ENCODE measurements at regions not wholly inside any gene's neighbourhood (a gene's known extent, or its start where the extent isn't known, plus 50 kb on each side); places are given as distances from the start of the nearest gene placed in this dataset.

- TF ChIP-seq, protein P1, sequence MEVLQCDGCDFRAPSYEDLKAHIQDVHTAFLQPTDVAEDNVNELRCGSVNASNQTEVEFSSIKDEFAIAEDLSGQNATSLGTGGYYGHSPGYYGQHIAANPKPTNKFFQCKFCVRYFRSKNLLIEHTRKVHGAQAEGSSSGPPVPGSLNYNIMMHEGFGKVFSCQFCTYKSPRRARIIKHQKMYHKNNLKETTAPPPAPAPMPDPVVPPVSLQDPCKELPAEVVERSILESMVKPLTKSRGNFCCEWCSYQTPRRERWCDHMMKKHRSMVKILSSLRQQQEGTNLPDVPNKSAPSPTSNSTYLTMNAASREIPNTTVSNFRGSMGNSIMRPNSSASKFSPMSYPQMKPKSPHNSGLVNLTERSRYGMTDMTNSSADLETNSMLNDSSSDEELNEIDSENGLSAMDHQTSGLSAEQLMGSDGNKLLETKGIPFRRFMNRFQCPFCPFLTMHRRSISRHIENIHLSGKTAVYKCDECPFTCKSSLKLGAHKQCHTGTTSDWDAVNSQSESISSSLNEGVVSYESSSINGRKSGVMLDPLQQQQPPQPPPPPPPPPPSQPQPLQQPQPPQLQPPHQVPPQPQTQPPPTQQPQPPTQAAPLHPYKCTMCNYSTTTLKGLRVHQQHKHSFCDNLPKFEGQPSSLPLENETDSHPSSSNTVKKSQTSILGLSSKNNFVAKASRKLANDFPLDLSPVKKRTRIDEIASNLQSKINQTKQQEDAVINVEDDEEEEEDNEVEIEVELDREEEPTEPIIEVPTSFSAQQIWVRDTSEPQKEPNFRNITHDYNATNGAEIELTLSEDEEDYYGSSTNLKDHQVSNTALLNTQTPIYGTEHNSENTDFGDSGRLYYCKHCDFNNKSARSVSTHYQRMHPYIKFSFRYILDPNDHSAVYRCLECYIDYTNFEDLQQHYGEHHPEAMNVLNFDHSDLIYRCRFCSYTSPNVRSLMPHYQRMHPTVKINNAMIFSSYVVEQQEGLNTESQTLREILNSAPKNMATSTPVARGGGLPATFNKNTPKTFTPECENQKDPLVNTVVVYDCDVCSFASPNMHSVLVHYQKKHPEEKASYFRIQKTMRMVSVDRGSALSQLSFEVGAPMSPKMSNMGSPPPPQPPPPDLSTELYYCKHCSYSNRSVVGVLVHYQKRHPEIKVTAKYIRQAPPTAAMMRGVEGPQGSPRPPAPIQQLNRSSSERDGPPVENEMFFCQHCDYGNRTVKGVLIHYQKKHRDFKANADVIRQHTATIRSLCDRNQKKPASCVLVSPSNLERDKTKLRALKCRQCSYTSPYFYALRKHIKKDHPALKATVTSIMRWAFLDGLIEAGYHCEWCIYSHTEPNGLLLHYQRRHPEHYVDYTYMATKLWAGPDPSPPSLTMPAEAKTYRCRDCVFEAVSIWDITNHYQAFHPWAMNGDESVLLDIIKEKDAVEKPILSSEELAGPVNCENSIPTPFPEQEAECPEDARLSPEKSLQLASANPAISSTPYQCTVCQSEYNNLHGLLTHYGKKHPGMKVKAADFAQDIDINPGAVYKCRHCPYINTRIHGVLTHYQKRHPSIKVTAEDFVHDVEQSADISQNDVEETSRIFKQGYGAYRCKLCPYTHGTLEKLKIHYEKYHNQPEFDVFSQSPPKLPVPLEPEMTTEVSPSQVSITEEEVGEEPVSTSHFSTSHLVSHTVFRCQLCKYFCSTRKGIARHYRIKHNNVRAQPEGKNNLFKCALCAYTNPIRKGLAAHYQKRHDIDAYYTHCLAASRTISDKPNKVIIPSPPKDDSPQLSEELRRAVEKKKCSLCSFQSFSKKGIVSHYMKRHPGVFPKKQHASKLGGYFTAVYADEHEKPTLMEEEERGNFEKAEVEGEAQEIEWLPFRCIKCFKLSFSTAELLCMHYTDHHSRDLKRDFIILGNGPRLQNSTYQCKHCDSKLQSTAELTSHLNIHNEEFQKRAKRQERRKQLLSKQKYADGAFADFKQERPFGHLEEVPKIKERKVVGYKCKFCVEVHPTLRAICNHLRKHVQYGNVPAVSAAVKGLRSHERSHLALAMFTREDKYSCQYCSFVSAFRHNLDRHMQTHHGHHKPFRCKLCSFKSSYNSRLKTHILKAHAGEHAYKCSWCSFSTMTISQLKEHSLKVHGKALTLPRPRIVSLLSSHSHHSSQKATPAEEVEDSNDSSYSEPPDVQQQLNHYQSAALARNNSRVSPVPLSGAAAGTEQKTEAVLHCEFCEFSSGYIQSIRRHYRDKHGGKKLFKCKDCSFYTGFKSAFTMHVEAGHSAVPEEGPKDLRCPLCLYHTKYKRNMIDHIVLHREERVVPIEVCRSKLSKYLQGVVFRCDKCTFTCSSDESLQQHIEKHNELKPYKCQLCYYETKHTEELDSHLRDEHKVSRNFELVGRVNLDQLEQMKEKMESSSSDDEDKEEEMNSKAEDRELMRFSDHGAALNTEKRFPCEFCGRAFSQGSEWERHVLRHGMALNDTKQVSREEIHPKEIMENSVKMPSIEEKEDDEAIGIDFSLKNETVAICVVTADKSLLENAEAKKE (CRISPR knock-in tag; IDR thresholded peaks at IDR 0.05): no peak
- TF ChIP-seq, protein P2, sequence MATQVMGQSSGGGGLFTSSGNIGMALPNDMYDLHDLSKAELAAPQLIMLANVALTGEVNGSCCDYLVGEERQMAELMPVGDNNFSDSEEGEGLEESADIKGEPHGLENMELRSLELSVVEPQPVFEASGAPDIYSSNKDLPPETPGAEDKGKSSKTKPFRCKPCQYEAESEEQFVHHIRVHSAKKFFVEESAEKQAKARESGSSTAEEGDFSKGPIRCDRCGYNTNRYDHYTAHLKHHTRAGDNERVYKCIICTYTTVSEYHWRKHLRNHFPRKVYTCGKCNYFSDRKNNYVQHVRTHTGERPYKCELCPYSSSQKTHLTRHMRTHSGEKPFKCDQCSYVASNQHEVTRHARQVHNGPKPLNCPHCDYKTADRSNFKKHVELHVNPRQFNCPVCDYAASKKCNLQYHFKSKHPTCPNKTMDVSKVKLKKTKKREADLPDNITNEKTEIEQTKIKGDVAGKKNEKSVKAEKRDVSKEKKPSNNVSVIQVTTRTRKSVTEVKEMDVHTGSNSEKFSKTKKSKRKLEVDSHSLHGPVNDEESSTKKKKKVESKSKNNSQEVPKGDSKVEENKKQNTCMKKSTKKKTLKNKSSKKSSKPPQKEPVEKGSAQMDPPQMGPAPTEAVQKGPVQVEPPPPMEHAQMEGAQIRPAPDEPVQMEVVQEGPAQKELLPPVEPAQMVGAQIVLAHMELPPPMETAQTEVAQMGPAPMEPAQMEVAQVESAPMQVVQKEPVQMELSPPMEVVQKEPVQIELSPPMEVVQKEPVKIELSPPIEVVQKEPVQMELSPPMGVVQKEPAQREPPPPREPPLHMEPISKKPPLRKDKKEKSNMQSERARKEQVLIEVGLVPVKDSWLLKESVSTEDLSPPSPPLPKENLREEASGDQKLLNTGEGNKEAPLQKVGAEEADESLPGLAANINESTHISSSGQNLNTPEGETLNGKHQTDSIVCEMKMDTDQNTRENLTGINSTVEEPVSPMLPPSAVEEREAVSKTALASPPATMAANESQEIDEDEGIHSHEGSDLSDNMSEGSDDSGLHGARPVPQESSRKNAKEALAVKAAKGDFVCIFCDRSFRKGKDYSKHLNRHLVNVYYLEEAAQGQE (IDR thresholded peaks at IDR 0.05; ENCODE audit: unreplicated experiment): no peak
- no peak for TF ChIP-seq JUNB (IDR thresholded peaks at IDR 0.05; ENCODE audit: unreplicated experiment)
These were observed 95.7 kb upstream of the SPRY2 start (continued) for GRCh38 chr13:80436571-80437169.

GRCh38 chr13:80430561-80430960, 89.6 kb upstream of the SPRY2 start:
- Histone ChIP-seq H3K4me1 (ENCODE audit: insufficient read depth) (no peaks in the 10 kb centered on the region), H3K4me2 (no peak overlapping the region), H2AFZ (no peak overlapping the region), H3K79me2 (replicated peaks; ENCODE audit: insufficient read depth) (no peaks in the 10 kb centered on the region), H3K27ac (ENCODE audit: low read depth) (no peak overlapping the region), H3K36me3 (ENCODE audit: insufficient read depth) (no peaks in the 10 kb centered on the region), H4K20me1 (replicated peaks; ENCODE audit: insufficient read depth) (no peaks in the 10 kb centered on the region), H3F3A (replicated peaks; ENCODE audit: low read depth) (no peaks in the 10 kb centered on the region), H3K4me3 (no peak overlapping the region), H3K27me3 (ENCODE audit: insufficient read depth) (no peaks in the 10 kb centered on the region), H3K9me2 (ENCODE audit: insufficient read depth) (0 out of 2 replicates have a peak, but pooled peaks cover 1% of the 10 kb centered on the region)
- H3K27ac Mint-ChIP-seq: no peak overlapping the region
- H3K36me3 Mint-ChIP-seq (ENCODE audit: low read depth): no peaks in the 10 kb centered on the region
- H3K27me3 Mint-ChIP-seq (ENCODE audit: insufficient read depth, low read depth, poor library complexity): no peaks in the 10 kb centered on the region
- no peak overlapping the region for H3K4me3 Mint-ChIP-seq
- ATAC-seq (no peak), DNase-seq (ENCODE audit: low spot score) (no peak)
- peaks cover 3% of the 10 kb centered on the region; the same call in 2 of the 3 replicates for H3K9me3 Mint-ChIP-seq
- H3K4me1 Mint-ChIP-seq: no peaks in the 10 kb centered on the region
- TF ChIP-seq CREB1 (CRISPR knock-in tag; IDR thresholded peaks at IDR 0.05; ENCODE audit: low read depth): no peak
- TF ChIP-seq STAT1 (IDR thresholded peaks at IDR 0.05; ENCODE audit: unreplicated experiment): no peak
- no peak for TF ChIP-seq ZNF331 (CRISPR knock-in tag; IDR thresholded peaks at IDR 0.05; ENCODE audit: low read depth)
